ENCODE measurements at regions not wholly inside any gene's neighbourhood (a gene's known extent, or its start where the extent isn't known, plus 50 kb on each side); places are given as distances from the start of the nearest gene placed in this dataset.
"Not testable (repeated sequence)": the region's sequence is repeated elsewhere in the genome, so short reads cannot be mapped to it uniquely, and the experiment has no call there.

DNA sequence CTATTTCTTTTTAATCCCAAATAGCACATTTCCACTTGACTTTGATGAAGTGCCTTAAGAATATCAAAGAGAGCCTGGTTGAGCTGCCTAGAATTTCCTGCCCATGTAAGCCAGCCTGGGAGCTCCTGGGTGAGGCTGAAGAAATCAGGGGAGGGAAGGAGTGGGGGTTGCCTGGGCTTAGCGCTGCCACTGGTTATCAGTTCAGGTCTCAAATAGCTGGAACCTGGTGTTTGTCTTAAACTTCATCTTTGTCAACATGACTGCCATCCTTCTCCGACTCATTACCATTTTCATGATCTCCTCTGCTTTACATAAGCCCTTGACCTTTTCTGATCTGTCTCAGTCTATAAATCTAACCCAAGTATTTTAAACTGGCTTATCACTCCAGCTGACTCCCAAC lies 151.5 kb downstream of the TTC8 start:
- Histone ChIP-seq H3K9me2 (replicated peaks; ENCODE audit: low read depth, low read length) (no peaks in the 10 kb centered on the region), H3K4me2 (ENCODE audit: low read depth, low read length, poor library complexity, severe bottlenecking) (no peak overlapping the region), H3F3A (ENCODE audit: low read depth) (no peaks in the 10 kb centered on the region), H4K20me1 (ENCODE audit: insufficient read depth, low read length, poor library complexity, severe bottlenecking) (no peaks in the 10 kb centered on the region), H3K4me3 (ENCODE audit: low read length, poor library complexity, severe bottlenecking) (no peak overlapping the region), H3K4me1 (ENCODE audit: insufficient read depth, low read length, poor library complexity, severe bottlenecking) (no peaks in the 10 kb centered on the region), H3K9me3 (ENCODE audit: insufficient read depth, low read depth, low read length) (no peaks in the 10 kb centered on the region), H3K36me3 (ENCODE audit: insufficient read depth, low read length) (no peaks in the 10 kb centered on the region), H2AFZ (ENCODE audit: low read length) (no peak overlapping the region), H3K79me2 (ENCODE audit: insufficient read depth, low read length) (no peaks in the 10 kb centered on the region), H3K27me3 (ENCODE audit: insufficient read depth, low read length, poor library complexity, severe bottlenecking) (no peaks in the 10 kb centered on the region), H3K9ac (ENCODE audit: low read depth, low read length, poor library complexity, severe bottlenecking) (no peak overlapping the region)
- no peak for TF ChIP-seq EZH2phosphoT487 (IDR thresholded peaks at IDR 0.05; ENCODE audit: borderline replicate concordance)
- TF ChIP-seq, protein P1, sequence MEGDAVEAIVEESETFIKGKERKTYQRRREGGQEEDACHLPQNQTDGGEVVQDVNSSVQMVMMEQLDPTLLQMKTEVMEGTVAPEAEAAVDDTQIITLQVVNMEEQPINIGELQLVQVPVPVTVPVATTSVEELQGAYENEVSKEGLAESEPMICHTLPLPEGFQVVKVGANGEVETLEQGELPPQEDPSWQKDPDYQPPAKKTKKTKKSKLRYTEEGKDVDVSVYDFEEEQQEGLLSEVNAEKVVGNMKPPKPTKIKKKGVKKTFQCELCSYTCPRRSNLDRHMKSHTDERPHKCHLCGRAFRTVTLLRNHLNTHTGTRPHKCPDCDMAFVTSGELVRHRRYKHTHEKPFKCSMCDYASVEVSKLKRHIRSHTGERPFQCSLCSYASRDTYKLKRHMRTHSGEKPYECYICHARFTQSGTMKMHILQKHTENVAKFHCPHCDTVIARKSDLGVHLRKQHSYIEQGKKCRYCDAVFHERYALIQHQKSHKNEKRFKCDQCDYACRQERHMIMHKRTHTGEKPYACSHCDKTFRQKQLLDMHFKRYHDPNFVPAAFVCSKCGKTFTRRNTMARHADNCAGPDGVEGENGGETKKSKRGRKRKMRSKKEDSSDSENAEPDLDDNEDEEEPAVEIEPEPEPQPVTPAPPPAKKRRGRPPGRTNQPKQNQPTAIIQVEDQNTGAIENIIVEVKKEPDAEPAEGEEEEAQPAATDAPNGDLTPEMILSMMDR (conservative IDR thresholded peaks at IDR 0.05; ENCODE audit: low read length), result no peak

DNA sequence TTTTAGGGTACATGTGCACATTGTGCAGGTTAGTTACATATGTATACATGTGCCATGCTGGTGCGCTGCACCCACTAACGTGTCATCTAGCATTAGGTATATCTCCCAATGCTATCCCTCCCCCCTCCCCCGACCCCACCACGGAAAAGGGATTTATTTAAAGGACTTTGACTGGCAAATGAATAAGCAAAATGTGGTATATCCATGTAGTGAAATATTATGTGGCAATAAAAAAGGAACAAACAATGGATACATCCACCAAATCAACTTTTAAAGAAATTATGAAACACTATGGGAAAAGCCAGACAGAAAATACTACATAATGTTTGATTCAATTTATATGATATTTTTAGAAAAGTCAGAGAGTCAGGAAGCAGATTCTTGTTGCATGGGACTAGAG lies 156.5 kb downstream of the TTC8 start:
- H3K4me2 ChIP-seq (ENCODE audit: low read depth, low read length, poor library complexity, severe bottlenecking); H3K36me3 ChIP-seq (ENCODE audit: insufficient read depth, low read length); H3K9ac ChIP-seq (ENCODE audit: low read depth, low read length, poor library complexity, severe bottlenecking); H2AFZ ChIP-seq (ENCODE audit: low read length); H3K4me1 ChIP-seq (ENCODE audit: insufficient read depth, low read length, poor library complexity, severe bottlenecking); H4K20me1 ChIP-seq (ENCODE audit: insufficient read depth, low read length, poor library complexity, severe bottlenecking); H3K4me3 ChIP-seq (ENCODE audit: low read length, poor library complexity, severe bottlenecking); H3K79me2 ChIP-seq (ENCODE audit: insufficient read depth, low read length); H3F3A ChIP-seq (ENCODE audit: low read depth); H3K9me2 ChIP-seq (replicated peaks; ENCODE audit: low read depth, low read length); H3K9me3 ChIP-seq (ENCODE audit: insufficient read depth, low read depth, low read length); H3K27me3 ChIP-seq (ENCODE audit: insufficient read depth, low read length, poor library complexity, severe bottlenecking): not testable (repeated sequence)

DNA sequence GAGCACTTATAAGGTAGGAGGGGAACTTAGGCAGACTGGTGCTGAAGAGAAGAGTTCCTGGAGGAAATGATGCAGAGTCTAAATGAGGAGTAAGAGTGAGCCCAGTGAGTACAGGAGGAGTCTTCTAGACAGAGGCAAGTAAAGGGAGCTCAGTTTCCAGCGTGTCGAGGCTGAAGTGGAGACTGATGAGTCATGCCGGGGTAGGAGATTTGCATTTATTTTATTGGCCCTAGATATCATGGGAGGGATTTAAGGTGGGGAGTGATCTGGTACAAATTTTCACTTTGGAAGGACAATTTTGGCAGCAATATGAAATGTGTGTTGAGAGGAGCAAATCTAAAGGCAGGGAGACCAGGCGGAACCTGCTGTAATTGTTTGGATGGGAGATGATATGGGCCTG lies 157.5 kb downstream of the TTC8 start:
- H3F3A ChIP-seq (ENCODE audit: low read depth), result no peaks in the 10 kb centered on the region
- no peak overlapping the region for H3K4me2 ChIP-seq (ENCODE audit: low read depth, low read length, poor library complexity, severe bottlenecking)
- no peaks in the 10 kb centered on the region for H3K27me3 ChIP-seq (ENCODE audit: insufficient read depth, low read length, poor library complexity, severe bottlenecking)
- H3K9me2 ChIP-seq (replicated peaks; ENCODE audit: low read depth, low read length), result no peaks in the 10 kb centered on the region
- no peaks in the 10 kb centered on the region; the same call in 1 of the 2 replicates for H3K9me3 ChIP-seq (ENCODE audit: insufficient read depth, low read depth, low read length)
- H3K4me1 ChIP-seq (ENCODE audit: insufficient read depth, low read length, poor library complexity, severe bottlenecking), result no peaks in the 10 kb centered on the region
- H3K79me2 ChIP-seq (ENCODE audit: insufficient read depth, low read length), result no peaks in the 10 kb centered on the region
- no peaks in the 10 kb centered on the region for H4K20me1 ChIP-seq (ENCODE audit: insufficient read depth, low read length, poor library complexity, severe bottlenecking)
- TF ChIP-seq, protein P1 (conservative IDR thresholded peaks at IDR 0.05; ENCODE audit: low read length), result no peak
- TF ChIP-seq EZH2phosphoT487 (IDR thresholded peaks at IDR 0.05; ENCODE audit: borderline replicate concordance), result no peak
- no peak overlapping the region for H3K9ac ChIP-seq (ENCODE audit: low read depth, low read length, poor library complexity, severe bottlenecking)
- no peaks in the 10 kb centered on the region for H3K36me3 ChIP-seq (ENCODE audit: insufficient read depth, low read length)
- no peak overlapping the region for H3K4me3 ChIP-seq (ENCODE audit: low read length, poor library complexity, severe bottlenecking)
- no peak overlapping the region for H2AFZ ChIP-seq (ENCODE audit: low read length)

DNA sequence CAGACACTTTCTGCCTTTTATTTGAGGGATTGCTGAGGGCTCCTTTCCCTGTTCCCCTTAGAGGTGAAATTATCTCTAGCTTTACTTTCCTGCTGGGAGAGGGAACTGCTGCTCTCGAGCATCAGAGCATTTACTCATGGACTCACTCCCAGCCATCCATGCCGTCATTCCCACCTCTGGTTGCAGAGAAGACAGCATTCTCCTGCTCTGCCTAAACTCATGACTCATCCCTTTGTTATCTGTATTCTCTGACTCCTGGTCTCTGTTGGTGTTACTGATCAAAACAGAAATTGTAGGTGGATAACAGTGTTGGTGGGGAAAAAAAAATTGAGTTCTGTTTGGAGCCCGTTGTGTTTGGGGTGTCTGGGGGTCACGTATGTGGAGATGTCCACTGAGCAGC lies 159.3 kb downstream of the TTC8 start:
- H3K36me3 ChIP-seq (ENCODE audit: insufficient read depth, low read length), result no peaks in the 10 kb centered on the region
- no peaks in the 10 kb centered on the region for H4K20me1 ChIP-seq (ENCODE audit: insufficient read depth, low read length, poor library complexity, severe bottlenecking)
- no peaks in the 10 kb centered on the region for H3K27me3 ChIP-seq (ENCODE audit: insufficient read depth, low read length, poor library complexity, severe bottlenecking)
- no peak overlapping the region for H3K4me2 ChIP-seq (ENCODE audit: low read depth, low read length, poor library complexity, severe bottlenecking)
- H3K9ac ChIP-seq (ENCODE audit: low read depth, low read length, poor library complexity, severe bottlenecking), result no peak overlapping the region
- H3K4me3 ChIP-seq (ENCODE audit: low read length, poor library complexity, severe bottlenecking), result no peak overlapping the region
- H3K9me3 ChIP-seq (ENCODE audit: insufficient read depth, low read depth, low read length), result no peaks in the 10 kb centered on the region; the same call in 1 of the 2 replicates
- no peaks in the 10 kb centered on the region for H3K79me2 ChIP-seq (ENCODE audit: insufficient read depth, low read length)
- no peak overlapping the region for H2AFZ ChIP-seq (ENCODE audit: low read length)
- no peaks in the 10 kb centered on the region for H3K9me2 ChIP-seq (replicated peaks; ENCODE audit: low read depth, low read length)
- H3F3A ChIP-seq (ENCODE audit: low read depth), result no peaks in the 10 kb centered on the region
- no peaks in the 10 kb centered on the region for H3K4me1 ChIP-seq (ENCODE audit: insufficient read depth, low read length, poor library complexity, severe bottlenecking)
- TF ChIP-seq, protein P1 (conservative IDR thresholded peaks at IDR 0.05; ENCODE audit: low read length), result no peak
